ENCODE measurements at regions not wholly inside any gene's neighbourhood (a gene's known extent, or its start where the extent isn't known, plus 50 kb on each side); places are given as distances from the start of the nearest gene placed in this dataset.

DNA sequence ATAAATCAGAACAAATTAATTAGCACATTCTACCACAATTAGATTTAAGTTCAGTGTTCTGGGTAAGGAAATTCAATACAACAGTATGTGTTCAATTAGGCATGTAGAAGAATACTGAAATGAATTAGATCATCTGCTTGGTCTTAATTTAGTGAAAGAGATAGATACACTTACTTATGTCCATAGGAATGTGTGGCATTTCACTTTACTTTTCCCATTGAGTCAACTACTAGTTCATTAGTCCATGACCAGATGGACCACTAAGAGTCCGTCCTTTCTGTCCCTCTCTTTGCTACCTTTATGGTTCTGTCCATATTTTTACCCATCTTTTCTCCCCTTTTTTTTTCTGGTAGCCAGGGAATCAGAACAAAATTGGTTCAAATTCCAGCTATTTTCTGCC, 276.9 kb downstream of the OSTF1 start:
- Histone ChIP-seq H3K79me2 (ENCODE audit: control insufficient read depth, insufficient read depth, low read length) (no peaks in the 10 kb centered on the region), H3K27me3 (replicated peaks in 1 of 4; ENCODE audit: control extremely low read depth in 1 of 4, control insufficient read depth in 3 of 4, insufficient read depth in 4 of 4, low read length in 3 of 4) (no peaks in the 10 kb centered on the region), H3K27ac (ENCODE audit: low read length in 2 of 2) (no peak overlapping the region), H3K4me3 (ENCODE audit: control extremely low read depth in 1 of 5, extremely low read depth in 1 of 5, insufficient read depth in 1 of 5, low read depth in 2 of 5, low read length in 4 of 5) (no peak overlapping the region), H3K9me3 (ENCODE audit: control extremely low read depth in 1 of 3, control insufficient read depth in 2 of 3, insufficient read depth in 1 of 3, low read length in 2 of 3) (peaks cover 0 to 3% (median 0%) of the 10 kb centered on the region in 3 donors), H3K4me1 (ENCODE audit: control insufficient read depth in 2 of 2, insufficient read depth in 2 of 2, low read length in 2 of 2) (no peaks in the 10 kb centered on the region), H2AFZ (ENCODE audit: insufficient read depth, low read depth, low read length, poor library complexity, severe bottlenecking) (no peak overlapping the region), H3K4me2 (replicated peaks; ENCODE audit: low read depth, low read length, poor library complexity, severe bottlenecking) (no peak overlapping the region), H3K36me3 (replicated peaks in 1 of 2; ENCODE audit: control extremely low read depth in 1 of 2, control insufficient read depth in 1 of 2, extremely low read depth in 1 of 2, insufficient read depth in 2 of 2, low read length in 1 of 2) (no peaks in the 10 kb centered on the region), H4K20me1 (ENCODE audit: control insufficient read depth, insufficient read depth, low read length, poor library complexity, severe bottlenecking) (no peaks in the 10 kb centered on the region), H3K9ac (ENCODE audit: low read length) (no peak overlapping the region)
- POLR2A ChIA-PET: no interaction called here
- TF ChIP-seq, protein P1, sequence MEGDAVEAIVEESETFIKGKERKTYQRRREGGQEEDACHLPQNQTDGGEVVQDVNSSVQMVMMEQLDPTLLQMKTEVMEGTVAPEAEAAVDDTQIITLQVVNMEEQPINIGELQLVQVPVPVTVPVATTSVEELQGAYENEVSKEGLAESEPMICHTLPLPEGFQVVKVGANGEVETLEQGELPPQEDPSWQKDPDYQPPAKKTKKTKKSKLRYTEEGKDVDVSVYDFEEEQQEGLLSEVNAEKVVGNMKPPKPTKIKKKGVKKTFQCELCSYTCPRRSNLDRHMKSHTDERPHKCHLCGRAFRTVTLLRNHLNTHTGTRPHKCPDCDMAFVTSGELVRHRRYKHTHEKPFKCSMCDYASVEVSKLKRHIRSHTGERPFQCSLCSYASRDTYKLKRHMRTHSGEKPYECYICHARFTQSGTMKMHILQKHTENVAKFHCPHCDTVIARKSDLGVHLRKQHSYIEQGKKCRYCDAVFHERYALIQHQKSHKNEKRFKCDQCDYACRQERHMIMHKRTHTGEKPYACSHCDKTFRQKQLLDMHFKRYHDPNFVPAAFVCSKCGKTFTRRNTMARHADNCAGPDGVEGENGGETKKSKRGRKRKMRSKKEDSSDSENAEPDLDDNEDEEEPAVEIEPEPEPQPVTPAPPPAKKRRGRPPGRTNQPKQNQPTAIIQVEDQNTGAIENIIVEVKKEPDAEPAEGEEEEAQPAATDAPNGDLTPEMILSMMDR (IDR thresholded peaks at IDR 0.05): no peak
- TF ChIP-seq EZH2 (IDR thresholded peaks at IDR 0.05; ENCODE audit: borderline replicate concordance, insufficient read depth, low read depth, low read length, poor library complexity, severe bottlenecking): no peak
- Mint-ChIP-seq H3K4me3 (no peak overlapping the region), H3K27me3 (no peaks in the 10 kb centered on the region), H3K27ac (no peak overlapping the region), H3K9me3 (ENCODE audit: insufficient read depth) (peaks cover 9% of the 10 kb centered on the region), H3K4me1 (no peaks in the 10 kb centered on the region)
- CTCF ChIA-PET: no interaction called here
- intact Hi-C loops (cut with micrococcal nuclease): no loop called here
- WGBS (ENCODE audit: insufficient coverage): 64% methylated on average over 1 of the region's 1 CpG
- ATAC-seq (ENCODE audit: low read depth) (no peak), DNase-seq (no peak)

DNA sequence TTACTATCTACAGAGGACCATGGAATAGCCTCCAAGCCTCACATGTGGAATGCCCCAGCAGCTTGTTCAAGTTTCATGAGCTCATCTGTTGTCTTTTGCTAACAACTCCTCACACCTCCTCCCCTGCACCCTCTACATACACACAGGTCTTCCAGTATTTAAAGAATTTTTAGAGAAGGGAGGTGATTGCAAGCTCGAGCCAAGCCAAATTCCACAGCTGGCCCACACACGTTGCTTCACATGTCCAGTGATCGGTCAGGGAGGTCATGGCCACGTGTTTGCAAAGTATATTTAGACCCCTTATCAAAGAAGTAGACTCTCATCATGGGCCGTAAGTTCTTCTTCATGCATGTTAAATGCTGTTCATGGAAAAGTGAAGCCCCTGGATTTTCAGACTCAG, 281.7 kb downstream of the OSTF1 start:
- Mint-ChIP-seq H3K27ac (no peak overlapping the region), H3K9me3 (ENCODE audit: insufficient read depth) (no peaks in the 10 kb centered on the region), H3K4me1 (no peaks in the 10 kb centered on the region), H3K4me3 (no peak overlapping the region), H3K27me3 (no peaks in the 10 kb centered on the region)
- H4K20me1 ChIP-seq (ENCODE audit: control insufficient read depth, insufficient read depth, low read length, poor library complexity, severe bottlenecking): no peaks in the 10 kb centered on the region
- CTCF ChIA-PET: no interaction called here
- POLR2A ChIA-PET: no interaction called here
- H3K36me3 ChIP-seq (replicated peaks in 1 of 2; ENCODE audit: control extremely low read depth in 1 of 2, control insufficient read depth in 1 of 2, extremely low read depth in 1 of 2, insufficient read depth in 2 of 2, low read length in 1 of 2): no peaks in the 10 kb centered on the region
- H3K79me2 ChIP-seq (ENCODE audit: control insufficient read depth, insufficient read depth, low read length): no peaks in the 10 kb centered on the region
- H3K9ac ChIP-seq (ENCODE audit: low read length): no peak overlapping the region
- no peak overlapping the region for H3K27ac ChIP-seq (ENCODE audit: low read length in 2 of 2)
- H3K4me2 ChIP-seq (replicated peaks; ENCODE audit: low read depth, low read length, poor library complexity, severe bottlenecking): no peak overlapping the region
- intact Hi-C loops (cut with micrococcal nuclease): no loop called here
- H3K27me3 ChIP-seq (replicated peaks in 1 of 4; ENCODE audit: control extremely low read depth in 1 of 4, control insufficient read depth in 3 of 4, insufficient read depth in 4 of 4, low read length in 3 of 4): no peaks in the 10 kb centered on the region
- H3K4me1 ChIP-seq (ENCODE audit: control insufficient read depth in 2 of 2, insufficient read depth in 2 of 2, low read length in 2 of 2): no peaks in the 10 kb centered on the region
- no peaks in the 10 kb centered on the region for H3K9me3 ChIP-seq (ENCODE audit: control extremely low read depth in 1 of 3, control insufficient read depth in 2 of 3, insufficient read depth in 1 of 3, low read length in 2 of 3)
- DNase-seq: no peak
- TF ChIP-seq EZH2 (IDR thresholded peaks at IDR 0.05; ENCODE audit: borderline replicate concordance, insufficient read depth, low read depth, low read length, poor library complexity, severe bottlenecking): no peak
- TF ChIP-seq, protein P1 (IDR thresholded peaks at IDR 0.05): no peak
- H3K4me3 ChIP-seq (ENCODE audit: control extremely low read depth in 1 of 5, extremely low read depth in 1 of 5, insufficient read depth in 1 of 5, low read depth in 2 of 5, low read length in 4 of 5): no peak overlapping the region
- H2AFZ ChIP-seq (ENCODE audit: insufficient read depth, low read depth, low read length, poor library complexity, severe bottlenecking): no peak overlapping the region
- no CpG with 5 or more reads among the region's 5 CpGs for WGBS (ENCODE audit: insufficient coverage)
- ATAC-seq (ENCODE audit: low read depth): no peak

Measured in B cell (primary cell).